ENCODE measurements at regions not wholly inside any gene's neighbourhood (a gene's known extent, or its start where the extent isn't known, plus 50 kb on each side); places are given as distances from the start of the nearest gene placed in this dataset.

DNA sequence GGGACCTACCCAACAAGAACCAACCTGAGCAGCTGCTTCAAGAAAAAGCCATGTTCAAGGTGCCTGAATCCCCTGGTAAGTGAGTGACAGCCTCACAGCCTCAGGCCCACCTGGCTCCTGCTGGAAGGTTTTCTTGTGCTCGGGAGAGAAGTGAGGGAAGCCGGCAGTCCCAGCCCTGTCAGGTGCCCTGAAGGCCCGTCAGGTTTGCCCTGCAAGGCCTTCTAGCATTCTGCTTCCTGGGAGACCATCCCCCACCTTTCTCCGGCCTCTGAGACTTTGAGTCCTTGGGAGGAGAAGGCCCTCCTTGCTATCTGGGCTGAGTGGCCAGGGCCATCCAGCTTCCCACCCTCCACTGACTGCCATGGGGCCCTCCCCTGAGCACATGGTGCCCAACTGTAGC lies 166.7 kb upstream of the ZNF267 start:
- Histone ChIP-seq H3K27ac (ENCODE audit: low read depth, low read length) (no peak overlapping the region), H3K4me3 (ENCODE audit: low read depth, low read length) (no peak overlapping the region), H3K9me3 (ENCODE audit: control insufficient read depth, insufficient read depth, low read length) (no peaks in the 10 kb centered on the region; the same call in 1 of the 2 replicates), H3K27me3 (ENCODE audit: control insufficient read depth, insufficient read depth, low read length) (no peaks in the 10 kb centered on the region)
- ChIA-PET CTCF (no interaction called here), POLR2A (no interaction called here)
- TF ChIP-seq, protein P1, sequence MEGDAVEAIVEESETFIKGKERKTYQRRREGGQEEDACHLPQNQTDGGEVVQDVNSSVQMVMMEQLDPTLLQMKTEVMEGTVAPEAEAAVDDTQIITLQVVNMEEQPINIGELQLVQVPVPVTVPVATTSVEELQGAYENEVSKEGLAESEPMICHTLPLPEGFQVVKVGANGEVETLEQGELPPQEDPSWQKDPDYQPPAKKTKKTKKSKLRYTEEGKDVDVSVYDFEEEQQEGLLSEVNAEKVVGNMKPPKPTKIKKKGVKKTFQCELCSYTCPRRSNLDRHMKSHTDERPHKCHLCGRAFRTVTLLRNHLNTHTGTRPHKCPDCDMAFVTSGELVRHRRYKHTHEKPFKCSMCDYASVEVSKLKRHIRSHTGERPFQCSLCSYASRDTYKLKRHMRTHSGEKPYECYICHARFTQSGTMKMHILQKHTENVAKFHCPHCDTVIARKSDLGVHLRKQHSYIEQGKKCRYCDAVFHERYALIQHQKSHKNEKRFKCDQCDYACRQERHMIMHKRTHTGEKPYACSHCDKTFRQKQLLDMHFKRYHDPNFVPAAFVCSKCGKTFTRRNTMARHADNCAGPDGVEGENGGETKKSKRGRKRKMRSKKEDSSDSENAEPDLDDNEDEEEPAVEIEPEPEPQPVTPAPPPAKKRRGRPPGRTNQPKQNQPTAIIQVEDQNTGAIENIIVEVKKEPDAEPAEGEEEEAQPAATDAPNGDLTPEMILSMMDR (IDR thresholded peaks at IDR 0.05; ENCODE audit: low read depth, low read length): no peak
- no peak for DNase-seq (ENCODE audit: low read depth, low spot score)

DNA sequence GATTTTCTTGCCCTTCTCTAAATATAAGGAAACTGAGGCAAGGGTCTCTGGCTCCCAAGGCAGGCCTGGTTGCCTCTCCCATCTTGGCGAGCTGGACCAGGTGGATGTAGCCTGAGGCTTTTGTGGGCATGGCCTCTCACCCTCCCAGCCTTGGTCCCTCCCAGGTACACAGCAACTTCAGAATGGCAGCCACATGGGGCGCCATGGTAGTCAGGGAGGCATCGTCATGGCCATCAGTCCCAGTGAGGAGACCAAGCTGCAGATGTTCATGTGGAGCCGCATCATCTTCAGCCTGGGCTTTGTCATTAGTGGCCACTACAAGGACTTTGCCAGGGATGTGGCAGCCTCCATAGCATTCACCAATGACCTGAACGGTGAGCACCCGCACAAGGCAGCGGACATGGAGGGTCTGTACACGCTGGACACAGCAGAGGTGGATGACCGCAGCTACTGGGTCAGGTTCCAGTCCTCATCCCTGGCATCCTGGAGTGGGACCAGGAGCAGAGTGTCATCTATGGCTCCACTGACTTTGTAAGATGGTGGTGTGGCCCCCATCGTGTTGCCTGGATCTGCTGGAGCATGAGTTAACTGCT lies 165.8 kb upstream of the ZNF267 start:
- H3K4me3 ChIP-seq (ENCODE audit: low read depth, low read length): no peak overlapping the region
- DNase-seq (ENCODE audit: low read depth, low spot score): no peak
- H3K9me3 ChIP-seq (ENCODE audit: control insufficient read depth, insufficient read depth, low read length): no peaks in the 10 kb centered on the region; the same call in 1 of the 2 replicates
- no peak overlapping the region for H3K27ac ChIP-seq (ENCODE audit: low read depth, low read length)
- ChIA-PET POLR2A (no interaction called here), CTCF (no interaction called here)
- no peaks in the 10 kb centered on the region for H3K27me3 ChIP-seq (ENCODE audit: control insufficient read depth, insufficient read depth, low read length)
- TF ChIP-seq, protein P1 (IDR thresholded peaks at IDR 0.05; ENCODE audit: low read depth, low read length): no peak

DNA sequence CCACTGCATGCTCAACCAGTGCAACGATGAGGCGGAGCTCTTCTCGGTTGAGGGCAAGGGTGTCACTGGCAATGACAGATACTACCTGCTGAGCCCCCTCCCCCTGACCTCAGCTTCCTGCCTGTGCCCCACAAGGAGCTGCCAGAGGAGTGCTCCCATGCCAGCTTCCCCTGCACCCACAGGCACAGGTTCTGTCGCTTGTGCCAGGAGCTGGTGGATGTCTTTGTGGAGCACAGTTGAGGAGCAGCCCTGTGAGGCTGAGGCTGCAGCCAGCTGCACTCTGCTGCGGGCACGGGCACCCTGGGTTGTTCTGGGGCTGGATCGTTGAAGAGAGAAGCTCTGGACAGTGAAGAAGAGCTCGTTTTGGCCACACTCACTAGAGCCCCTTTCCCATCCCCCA lies 165.3 kb upstream of the ZNF267 start:
- H3K9me3 ChIP-seq (ENCODE audit: control insufficient read depth, insufficient read depth, low read length): no peaks in the 10 kb centered on the region; the same call in 1 of the 2 replicates
- CTCF ChIA-PET: no interaction called here
- H3K27ac ChIP-seq (ENCODE audit: low read depth, low read length): no peak overlapping the region
- no peaks in the 10 kb centered on the region for H3K27me3 ChIP-seq (ENCODE audit: control insufficient read depth, insufficient read depth, low read length)
- no peak overlapping the region for H3K4me3 ChIP-seq (ENCODE audit: low read depth, low read length)
- no peak for DNase-seq (ENCODE audit: low read depth, low spot score)
- POLR2A ChIA-PET: no interaction called here
- TF ChIP-seq, protein P1 (IDR thresholded peaks at IDR 0.05; ENCODE audit: low read depth, low read length): no peak

DNA sequence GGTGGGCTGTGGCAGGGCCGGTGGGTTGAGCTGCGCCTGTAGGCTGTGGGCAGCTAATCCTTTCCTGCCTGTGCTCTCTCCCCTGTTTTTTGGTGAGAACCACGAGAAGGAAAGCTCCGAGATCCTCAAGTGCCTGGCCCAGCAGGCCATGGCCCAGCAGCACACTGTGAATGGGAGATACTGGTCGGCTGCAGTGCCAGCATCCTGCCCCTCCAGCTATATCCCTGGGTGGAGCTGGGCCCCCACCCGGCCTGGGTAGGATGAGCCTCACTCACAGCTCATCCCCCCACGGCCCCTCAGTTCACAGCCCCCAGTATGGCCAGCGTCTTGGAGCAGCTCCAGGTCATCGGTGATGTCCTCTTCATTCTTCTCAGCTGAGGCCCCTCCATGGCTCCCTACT lies 164.4 kb upstream of the ZNF267 start:
- POLR2A ChIA-PET: no interaction called here
- no peak overlapping the region for H3K27ac ChIP-seq (ENCODE audit: low read depth, low read length)
- no peaks in the 10 kb centered on the region; the same call in 1 of the 2 replicates for H3K9me3 ChIP-seq (ENCODE audit: control insufficient read depth, insufficient read depth, low read length)
- H3K4me3 ChIP-seq (ENCODE audit: low read depth, low read length): no peak overlapping the region
- CTCF ChIA-PET: no interaction called here
- DNase-seq (ENCODE audit: low read depth, low spot score): no peak
- H3K27me3 ChIP-seq (ENCODE audit: control insufficient read depth, insufficient read depth, low read length): no peaks in the 10 kb centered on the region
- TF ChIP-seq, protein P1 (IDR thresholded peaks at IDR 0.05; ENCODE audit: low read depth, low read length): no peak

DNA sequence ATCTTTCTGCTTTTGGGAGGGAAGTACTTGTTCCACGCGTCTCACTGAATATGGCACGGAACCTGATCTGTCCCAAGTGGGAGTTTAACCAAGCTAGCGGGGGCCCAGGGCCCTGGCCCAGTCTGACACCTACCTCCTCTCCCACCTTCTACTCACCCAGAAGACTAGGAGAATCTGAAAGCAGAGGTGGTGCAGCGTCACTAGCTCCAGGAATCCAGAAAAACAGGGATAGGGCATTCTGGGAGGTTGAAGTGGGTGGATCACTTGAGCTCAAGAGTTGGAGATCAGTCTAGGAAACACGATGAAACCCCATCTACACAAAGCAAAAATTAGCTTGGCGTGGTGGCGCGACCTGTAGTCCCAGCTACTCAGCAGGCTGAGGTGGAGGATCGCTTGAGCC lies 163.5 kb upstream of the ZNF267 start:
- Histone ChIP-seq H3K27me3 (ENCODE audit: control insufficient read depth, insufficient read depth, low read length) (no peaks in the 10 kb centered on the region), H3K4me3 (ENCODE audit: low read depth, low read length) (no peak overlapping the region), H3K9me3 (ENCODE audit: control insufficient read depth, insufficient read depth, low read length) (no peaks in the 10 kb centered on the region; the same call in 1 of the 2 replicates), H3K27ac (ENCODE audit: low read depth, low read length) (no peak overlapping the region)
- POLR2A ChIA-PET: no interaction called here
- TF ChIP-seq, protein P1 (IDR thresholded peaks at IDR 0.05; ENCODE audit: low read depth, low read length): no peak
- DNase-seq (ENCODE audit: low read depth, low spot score): no peak
- CTCF ChIA-PET: interaction anchor here (1.0 to 1.3 kb wide), 2 partner anchors 14 to 158 kb away, joined by 3 to 4 read pairs; no protein-coding TSS in a partner anchor

All from AG04450 (cell line).